Adrenal gland (tissue), 9 donors: ENCODE measurements at regions not wholly inside any gene's neighbourhood (a gene's known extent, or its start where the extent isn't known, plus 50 kb on each side); places are given as distances from the start of the nearest gene placed in this dataset.

Source experiments
- DNase-seq, 7 donors: peaks; one replicate each; pipeline ENCODE4 v3.0.0-alpha.2; 2019 to 2020
- H3K27ac ChIP-seq, 5 donors: fragments of 200-600 bp; sonication (generic) in 4 of 5; 1 replicate in 3 of 5; 2 replicates in 2 of 5; pipeline versions ENCODE4 v1.5.1 to v1.8.0; 2016 to 2020; ENCODE audit warnings: mild to moderate bottlenecking in 1 of 5
- H3K27me3 ChIP-seq: fragments of 200-600 bp; 2 replicates; pipeline ENCODE4 v1.8.0; 2021
- H3K36me3 ChIP-seq, 2 donors: fragments of 200-600 bp; replicated peaks in 1 of 2; 1 replicate in 1 of 2; 2 replicates in 1 of 2; pipeline versions ENCODE4 v1.5.1 to v1.8.0; 2018 to 2022
- H3K4me1 ChIP-seq, 2 donors: fragments of 200-600 bp; replicated peaks in 1 of 2; 1 replicate in 1 of 2; 2 replicates in 1 of 2; pipeline versions ENCODE4 v1.5.1 to v1.8.0; 2018 to 2021
- H3K4me3 ChIP-seq, 4 donors: fragments of 200-600 bp; sonication (generic) in 3 of 4; one replicate each; pipeline ENCODE4 v1.5.1; 2016 to 2018
- H3K9me3 ChIP-seq, 3 donors: fragments of 200-600 bp; sonication (generic) in 1 of 3; replicated peaks in 1 of 3; 1 replicate in 2 of 3; 2 replicates in 1 of 3; pipeline versions ENCODE4 v1.5.1 to v1.8.0; 2016 to 2021
- CTCF ChIP-seq, 6 experiments: fragments of 450-650 bp in 4 of 6; fragments of 200-600 bp in 2 of 6; sonication (generic) in 1 of 6; IDR thresholded peaks; 1 replicate in 5 of 6; 2 replicates in 1 of 6; pipeline versions ENCODE4 v1.5.1 to v1.8.0; 2016 to 2021; ENCODE audit warnings: antibody characterized with exemption in 6 of 6, mild to moderate bottlenecking in 2 of 6, moderate library complexity in 1 of 6
- POLR2A ChIP-seq, 2 donors: fragments of 450-650 bp; IDR thresholded peaks; one replicate each; pipeline ENCODE4 v1.6.1; 2017; ENCODE audit warnings: antibody characterized with exemption in 2 of 2, mild to moderate bottlenecking in 2 of 2, moderate library complexity in 1 of 2
- WGBS, 4 donors: extraction: QIAGEN DNeasy Blood & Tissue Kit in 2 of 4; methylation state at CpG; one replicate each; pipeline versions ENCODE4 v1.1.5 to v1.1.7; 2013 to 2017; 5-methylcytosine and 5-hydroxymethylcytosine counted together
- intact Hi-C, 2 donors: fragments of 100-400 bp; cut with DNase I; formaldehyde crosslinking; loops; one replicate each; pipeline versions ENCODE4 v1.14.1 to v1.15.0; 2022 to 2023
- donor health status: healthy with polysubstance abuse.
- donor health status: Bipolar disorder and iron deficiency.
- donor health status: DM: yes; HTN: yes; CAD: no.
- donor health status: DM: no; HTN: no; CAD: no.
- donor health status: DM: no; HTN: no; CAD: no.

- Histone ChIP-seq H3K9me3 (no peaks in the 10 kb centered on the region), H3K4me1 (no peaks in the 10 kb centered on the region), H3K4me3 (no peak overlapping the region), H3K27me3 (no peaks in the 10 kb centered on the region), H3K27ac (no peak overlapping the region), H3K36me3 (no peaks in the 10 kb centered on the region)
- intact Hi-C loops = no loop called here
- no peak for TF ChIP-seq CTCF (IDR thresholded peaks at IDR 0.05)
- TF ChIP-seq POLR2A (IDR thresholded peaks at IDR 0.05) = no peak
- no peak for DNase-seq
- WGBS, 4 donors = 61 to 71% (median 63%) methylated on average over 7 of the region's 7 CpGs
Measured at GRCh38 chr21:27164208-27165177, 197.6 kb upstream of the ADAMTS5 start.

- Histone ChIP-seq H3K9me3 (no peaks in the 10 kb centered on the region), H3K36me3 (no peaks in the 10 kb centered on the region), H3K27me3 (no peaks in the 10 kb centered on the region), H3K4me1 (no peaks in the 10 kb centered on the region), H3K27ac (no peak overlapping the region), H3K4me3 (no peak overlapping the region)
- DNase-seq = no peak
- intact Hi-C loops = no loop called here
- TF ChIP-seq POLR2A (IDR thresholded peaks at IDR 0.05) = no peak
- TF ChIP-seq CTCF (IDR thresholded peaks at IDR 0.05) = no peak
- WGBS, 4 donors = 49 to 55% (median 54%) methylated on average over 6 of the region's 6 CpGs
Measured at GRCh38 chr21:27158967-27159366, 192.1 kb upstream of the ADAMTS5 start.

- H3K27ac ChIP-seq = no peak overlapping the region
- no peaks in the 10 kb centered on the region for H3K9me3 ChIP-seq
- no peak for TF ChIP-seq POLR2A (IDR thresholded peaks at IDR 0.05)
- no peak for TF ChIP-seq CTCF (IDR thresholded peaks at IDR 0.05)
- intact Hi-C loops = no loop called here
- H3K4me1 ChIP-seq = no peaks in the 10 kb centered on the region
- H3K27me3 ChIP-seq = no peaks in the 10 kb centered on the region
- DNase-seq = no peak
- H3K36me3 ChIP-seq = no peaks in the 10 kb centered on the region
- H3K4me3 ChIP-seq = no peak overlapping the region
- 66 to 74% (median 69%) methylated on average over 7 of the region's 7 CpGs for WGBS, 4 donors
Measured at GRCh38 chr21:27157097-27157496, 190.2 kb upstream of the ADAMTS5 start.

- 74 to 85% (median 78%) methylated on average over 1 of the region's 1 CpG for WGBS, 4 donors
- Histone ChIP-seq H3K9me3 (no peaks in the 10 kb centered on the region), H3K27me3 (no peaks in the 10 kb centered on the region), H3K4me3 (no peak overlapping the region), H3K36me3 (no peaks in the 10 kb centered on the region), H3K4me1 (no peaks in the 10 kb centered on the region), H3K27ac (no peak overlapping the region)
- DNase-seq = no peak
- intact Hi-C loops = no loop called here
- no peak for TF ChIP-seq POLR2A (IDR thresholded peaks at IDR 0.05)
- TF ChIP-seq CTCF (IDR thresholded peaks at IDR 0.05) = no peak
Measured at GRCh38 chr21:27156666-27157065, 189.8 kb upstream of the ADAMTS5 start.
